K562 (cell line): ENCODE measurements at regions not wholly inside any gene's neighbourhood (a gene's known extent, or its start where the extent isn't known, plus 50 kb on each side); places are given as distances from the start of the nearest gene placed in this dataset.

ENCODE experiments used
- ATAC-seq: fragments of 200-7000 bp; cut with Tn5 transposase; 3 replicates; pipeline ENCODE4 v1.9.1; 2020; ENCODE audit warnings: moderate library complexity
- BruUV-seq: library from RNA; stranded (reverse); fragments of 400-500 nt; replicated peaks from 2 replicates; lab custom pipeline; 2021; lab: Mats Ljungman, UMichigan
- CTCF ChIA-PET: fragments of 300-600 bp; formaldehyde crosslinking; extraction: SDS; loops from one replicate; lab custom pipeline; 2021; ENCODE audit warnings: low intra/inter-chr PET ratio; lab: Yijun Ruan, JAX
- POLR2A ChIA-PET: fragments of 300-600, 350-650 bp; sonication (Branson Sonifier 250); formaldehyde crosslinking; extraction: SDS; loops from one replicate; lab custom pipeline; 2021; ENCODE audit warnings: antibody characterized with exemption, inconsistent platforms; lab: Yijun Ruan, JAX
- DNase-seq, 4 experiments: peaks; one replicate each; pipeline versions ENCODE4 v3.0.0 to v3.0.0-alpha.2; 2011 to 2018; ENCODE audit warnings: low spot score in 3 of 4, mixed read lengths in 3 of 4; ENCODE audit errors: extremely low read depth in 1 of 4
- FAIRE-seq: peaks from 2 replicates; lab custom pipeline; 2011; peaks lifted over from hg19 to GRCh38; lab: Jason Lieb, UNC
- H2AFZ ChIP-seq: 2 replicates; pipeline ENCODE4 v1.6.0; 2011; ENCODE audit warnings: low read depth, low read length, control low read depth, inconsistent platforms
- H3K27ac ChIP-seq: fragments of 200-600 bp; 3 replicates; pipeline ENCODE4 v1.8.0; 2011; ENCODE audit warnings: low read depth, mild to moderate bottlenecking, control low read depth, inconsistent platforms, low read length, moderate library complexity, mixed read lengths; ENCODE audit errors: extremely low read depth
- H3K27me3 ChIP-seq, 2 experiments: fragments of 300-600 bp in 1 of 2; 2 replicates in 1 of 2; 3 replicates in 1 of 2; pipeline versions ENCODE4 v1.6.0 to v1.8.0; 2011; ENCODE audit warnings: inconsistent platforms in 2 of 2, low read length in 2 of 2, mild to moderate bottlenecking in 1 of 2, mixed read lengths in 1 of 2, moderate library complexity in 1 of 2; ENCODE audit not compliant: control insufficient read depth in 2 of 2, insufficient read depth in 2 of 2
- H3K36me3 ChIP-seq: fragments of 300-600 bp; 3 replicates; pipeline ENCODE4 v1.8.0; 2011; ENCODE audit warnings: mild to moderate bottlenecking, low read length, inconsistent platforms; ENCODE audit not compliant: control insufficient read depth, insufficient read depth
- H3K4me1 ChIP-seq, 2 experiments: fragments of 200-600 bp in 1 of 2; replicated peaks in 1 of 2; 2 replicates in 1 of 2; 3 replicates in 1 of 2; pipeline versions ENCODE4 v1.5.1 to v1.8.0; 2011; ENCODE audit warnings: inconsistent platforms in 2 of 2, low read length in 2 of 2, mild to moderate bottlenecking in 1 of 2, mixed read lengths in 1 of 2, moderate library complexity in 1 of 2; ENCODE audit not compliant: control insufficient read depth in 2 of 2, insufficient read depth in 2 of 2
- H3K4me2 ChIP-seq: 2 replicates; pipeline ENCODE4 v1.6.1; 2011; ENCODE audit warnings: low read length, control low read depth, inconsistent platforms, mixed read lengths; ENCODE audit not compliant: insufficient read depth
- H3K4me3 ChIP-seq: fragments of 200-600 bp; sonication (generic), shearing (Covaris generic); 2 replicates; pipeline ENCODE4 v1.5.1; 2016; ENCODE audit warnings: control low read depth, inconsistent platforms
- H3K79me2 ChIP-seq: fragments of 200-600 bp; 3 replicates; pipeline ENCODE4 v1.8.0; 2011; ENCODE audit warnings: low read length, inconsistent platforms; ENCODE audit not compliant: control insufficient read depth, insufficient read depth
- H3K9ac ChIP-seq, 2 experiments: 2 replicates each; pipeline versions ENCODE4 v1.6.0 to v1.6.1; 2011; ENCODE audit warnings: low read depth in 2 of 2, low read length in 2 of 2, control low read depth in 1 of 2, inconsistent platforms in 1 of 2, mild to moderate bottlenecking in 1 of 2, mixed read lengths in 1 of 2; ENCODE audit not compliant: insufficient read depth in 1 of 2
- H3K9me1 ChIP-seq: one replicate; pipeline ENCODE4 v1.6.0; 2011; ENCODE audit warnings: inconsistent platforms, mild to moderate bottlenecking, low read length, moderate library complexity; ENCODE audit not compliant: control insufficient read depth, insufficient read depth
- H3K9me3 ChIP-seq: replicated peaks from 2 replicates; pipeline ENCODE4 v1.5.1; 2011; ENCODE audit warnings: low read depth, low read length, inconsistent platforms; ENCODE audit not compliant: control insufficient read depth, insufficient read depth
- H4K20me1 ChIP-seq: replicated peaks from 2 replicates; pipeline ENCODE4 v1.6.1; 2011; ENCODE audit warnings: low read length, inconsistent platforms, mixed read lengths; ENCODE audit not compliant: control insufficient read depth, insufficient read depth
- C11orf30 ChIP-seq: fragments of 450-650 bp; IDR thresholded peaks from 2 replicates; pipeline ENCODE4 v1.6.1; 2016; ENCODE audit warnings: low read depth, mild to moderate bottlenecking
- CAMTA2 ChIP-seq: fragments of 250-450 bp; sonication (Bioruptor Pico); conservative IDR thresholded peaks from 2 replicates; pipeline ENCODE4 v1.5.1; 2022
- ELF4 ChIP-seq: fragments of 450-650 bp; formaldehyde crosslinking; IDR thresholded peaks from 2 replicates; pipeline ENCODE4 v1.4.0; 2022; ENCODE audit warnings: missing genetic modification characterization
- MAFG ChIP-seq: fragments of 450-650 bp; conservative IDR thresholded peaks from 2 replicates; pipeline ENCODE4 v1.6.1; 2016; ENCODE audit warnings: missing genetic modification characterization, missing compliant biosample characterization
- MEF2D ChIP-seq: conservative IDR thresholded peaks from 2 replicates; pipeline ENCODE4 v1.6.1; 2016; ENCODE audit warnings: low read depth, missing genetic modification characterization, missing compliant biosample characterization
- TEAD1 ChIP-seq, 2 experiments: fragments of 450-650 bp in 1 of 2; sonication (generic) in 1 of 2; formaldehyde crosslinking; IDR thresholded peaks; 2 replicates each; pipeline versions ENCODE4 v1.4.0 to v1.8.0; 2020 to 2022; ENCODE audit warnings: mild to moderate bottlenecking in 2 of 2, missing genetic modification reagents in 1 of 2
- ZBTB26 ChIP-seq: fragments of 450-650 bp; formaldehyde crosslinking; IDR thresholded peaks from 2 replicates; pipeline ENCODE4 v1.4.0; 2022; ENCODE audit warnings: missing genetic modification characterization
- ZNF511 ChIP-seq: sonication (generic); formaldehyde crosslinking; IDR thresholded peaks from 2 replicates; pipeline ENCODE4 v1.8.0; 2022; ENCODE audit warnings: mild to moderate bottlenecking, missing genetic modification reagents
- WGBS: fragments of 100-300 bp; shearing (Covaris generic); methylation state at CpG from one replicate; pipeline ENCODE4 v1.1.6; 2016; ENCODE audit warnings: low coverage, mixed read lengths; ENCODE audit not compliant: insufficient coverage; ENCODE audit errors: missing lambda C conversion rate; 5-methylcytosine and 5-hydroxymethylcytosine counted together
- in situ Hi-C: fragments of 300-500 bp; cut with MboI; formaldehyde crosslinking; loops from 4 replicates; pipeline ENCODE4 v1.15.0; 2018; ENCODE audit warnings: inconsistent platforms, mixed read lengths
- intact Hi-C: fragments of 100-400 bp; cut with micrococcal nuclease; formaldehyde crosslinking; loops from 2 replicates; pipeline ENCODE4 v1.14.2; 2022
- TF ChIP-seq, protein P1 (sequence below): IDR thresholded peaks from 3 replicates; pipeline ENCODE4 v1.6.1; 2011; ENCODE audit warnings: borderline replicate concordance, mild to moderate bottlenecking, moderate library complexity; ENCODE audit not compliant: insufficient read length; ENCODE audit errors: extremely low read depth
- TF ChIP-seq, protein P2 (sequence below): fragments of 250-450 bp; sonication (Bioruptor Pico); IDR thresholded peaks from 2 replicates; pipeline ENCODE4 v1.5.0; 2020; ENCODE audit warnings: mild to moderate bottlenecking
- TF ChIP-seq, protein P3 (sequence below), 2 experiments: fragments of 450-650 bp in 1 of 2; sonication (generic) in 1 of 2; formaldehyde crosslinking in 1 of 2; IDR thresholded peaks in 1 of 2; conservative IDR thresholded peaks in 1 of 2; 2 replicates each; pipeline versions ENCODE4 v1.6.1 to v1.8.1; 2016 to 2023; ENCODE audit warnings: mild to moderate bottlenecking in 2 of 2, moderate library complexity in 2 of 2, inconsistent platforms in 1 of 2, missing genetic modification reagents in 1 of 2
- TF ChIP-seq, protein P4 (sequence below): fragments of 450-650 bp; IDR thresholded peaks from one replicate; pipeline ENCODE4 v1.6.1; 2018; ENCODE audit warnings: mild to moderate bottlenecking, moderate library complexity; ENCODE audit not compliant: partially characterized antibody

DNA sequence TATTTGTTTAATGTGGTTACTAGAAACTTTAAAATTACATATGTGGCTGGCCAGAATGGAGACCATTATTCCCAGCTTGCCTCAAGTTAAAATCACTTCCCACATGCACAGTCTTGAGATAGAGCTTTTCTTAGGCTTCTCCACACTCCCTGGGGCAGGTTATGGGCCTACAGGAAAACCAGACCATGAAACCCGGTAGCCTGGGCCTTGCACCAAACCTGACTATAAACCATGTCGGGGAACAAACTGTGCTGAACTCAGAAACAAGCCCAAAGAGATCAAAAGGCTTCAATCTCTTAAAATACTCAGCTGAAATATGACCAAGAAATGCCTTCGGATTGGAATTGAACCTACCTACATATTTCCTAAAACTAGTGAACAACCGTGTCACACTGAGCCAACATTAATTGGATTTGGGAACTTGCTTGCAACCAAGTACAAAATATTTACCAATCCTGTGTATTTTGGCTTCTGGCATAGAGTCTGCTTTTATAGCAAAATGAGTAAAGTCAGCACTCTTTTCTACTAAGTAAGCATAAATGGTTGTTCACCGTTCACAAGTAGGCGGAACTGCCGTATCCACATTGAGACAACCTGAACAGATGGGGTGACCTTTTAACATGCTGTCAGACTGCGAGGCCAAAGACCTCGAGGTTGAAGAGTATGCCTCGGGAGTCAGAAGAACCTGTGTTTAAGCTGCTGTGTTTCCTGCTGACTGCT, 199.5 kb downstream of the FAM76B start:
- intact Hi-C loops = loop anchor here (10.0 kb wide), 1 partner anchor 115 kb away; no protein-coding TSS in a partner anchor
- Histone ChIP-seq H4K20me1 (no peaks in the 10 kb centered on the region), H3K9me1 (no peaks in the 10 kb centered on the region), H3K9me3 (no peaks in the 10 kb centered on the region), H3K79me2 (no peaks in the 10 kb centered on the region), H3K4me3 (no peak overlapping the region), H3K27me3 (no peaks in the 10 kb centered on the region; a peak in 1 of 5 replicates), H2AFZ (peak overlapping the region; percentile 15; the same call in 1 of the 2 replicates), H3K27ac (no peak overlapping the region), H3K9ac (no peak overlapping the region), H3K4me1 (no peaks in the 10 kb centered on the region), H3K4me2 (no peak overlapping the region), H3K36me3 (no peaks in the 10 kb centered on the region)
- 32% methylated on average over 10 of the region's 10 CpGs for WGBS
- BruUV-seq = no TSS peak
- ATAC-seq = no peak
- ChIA-PET POLR2A (interaction anchor here (2.5 kb wide), 1 partner anchor 13 kb away, joined by 6 read pairs; no protein-coding TSS in a partner anchor), CTCF (no interaction called here)
- no peak for DNase-seq
- FAIRE-seq = no peak
- in situ Hi-C loops = no loop called here
- peak; percentile 40; the same call in 1 of the 2 replicates for TF ChIP-seq MAFG (tag)
- TF ChIP-seq, protein P1, sequence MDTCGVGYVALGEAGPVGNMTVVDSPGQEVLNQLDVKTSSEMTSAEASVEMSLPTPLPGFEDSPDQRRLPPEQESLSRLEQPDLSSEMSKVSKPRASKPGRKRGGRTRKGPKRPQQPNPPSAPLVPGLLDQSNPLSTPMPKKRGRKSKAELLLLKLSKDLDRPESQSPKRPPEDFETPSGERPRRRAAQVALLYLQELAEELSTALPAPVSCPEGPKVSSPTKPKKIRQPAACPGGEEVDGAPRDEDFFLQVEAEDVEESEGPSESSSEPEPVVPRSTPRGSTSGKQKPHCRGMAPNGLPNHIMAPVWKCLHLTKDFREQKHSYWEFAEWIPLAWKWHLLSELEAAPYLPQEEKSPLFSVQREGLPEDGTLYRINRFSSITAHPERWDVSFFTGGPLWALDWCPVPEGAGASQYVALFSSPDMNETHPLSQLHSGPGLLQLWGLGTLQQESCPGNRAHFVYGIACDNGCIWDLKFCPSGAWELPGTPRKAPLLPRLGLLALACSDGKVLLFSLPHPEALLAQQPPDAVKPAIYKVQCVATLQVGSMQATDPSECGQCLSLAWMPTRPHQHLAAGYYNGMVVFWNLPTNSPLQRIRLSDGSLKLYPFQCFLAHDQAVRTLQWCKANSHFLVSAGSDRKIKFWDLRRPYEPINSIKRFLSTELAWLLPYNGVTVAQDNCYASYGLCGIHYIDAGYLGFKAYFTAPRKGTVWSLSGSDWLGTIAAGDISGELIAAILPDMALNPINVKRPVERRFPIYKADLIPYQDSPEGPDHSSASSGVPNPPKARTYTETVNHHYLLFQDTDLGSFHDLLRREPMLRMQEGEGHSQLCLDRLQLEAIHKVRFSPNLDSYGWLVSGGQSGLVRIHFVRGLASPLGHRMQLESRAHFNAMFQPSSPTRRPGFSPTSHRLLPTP = no peak
- TF ChIP-seq ZNF511 (CRISPR knock-in tag) = no peak
- TF ChIP-seq, protein P2, sequence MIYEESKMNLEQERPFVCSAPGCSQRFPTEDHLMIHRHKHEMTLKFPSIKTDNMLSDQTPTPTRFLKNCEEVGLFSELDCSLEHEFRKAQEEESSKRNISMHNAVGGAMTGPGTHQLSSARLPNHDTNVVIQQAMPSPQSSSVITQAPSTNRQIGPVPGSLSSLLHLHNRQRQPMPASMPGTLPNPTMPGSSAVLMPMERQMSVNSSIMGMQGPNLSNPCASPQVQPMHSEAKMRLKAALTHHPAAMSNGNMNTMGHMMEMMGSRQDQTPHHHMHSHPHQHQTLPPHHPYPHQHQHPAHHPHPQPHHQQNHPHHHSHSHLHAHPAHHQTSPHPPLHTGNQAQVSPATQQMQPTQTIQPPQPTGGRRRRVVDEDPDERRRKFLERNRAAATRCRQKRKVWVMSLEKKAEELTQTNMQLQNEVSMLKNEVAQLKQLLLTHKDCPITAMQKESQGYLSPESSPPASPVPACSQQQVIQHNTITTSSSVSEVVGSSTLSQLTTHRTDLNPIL (CRISPR knock-in tag) = no peak
- TF ChIP-seq MEF2D (tag) = no peak
- TF ChIP-seq ZBTB26 (CRISPR knock-in tag) = no peak
- TF ChIP-seq, protein P3, sequence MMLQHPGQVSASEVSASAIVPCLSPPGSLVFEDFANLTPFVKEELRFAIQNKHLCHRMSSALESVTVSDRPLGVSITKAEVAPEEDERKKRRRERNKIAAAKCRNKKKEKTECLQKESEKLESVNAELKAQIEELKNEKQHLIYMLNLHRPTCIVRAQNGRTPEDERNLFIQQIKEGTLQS (IDR thresholded peaks at IDR 0.05) = no peak
- TF ChIP-seq, protein P3 (CRISPR knock-in tag; conservative IDR thresholded peaks at IDR 0.05) = no peak
- TF ChIP-seq, protein P4, sequence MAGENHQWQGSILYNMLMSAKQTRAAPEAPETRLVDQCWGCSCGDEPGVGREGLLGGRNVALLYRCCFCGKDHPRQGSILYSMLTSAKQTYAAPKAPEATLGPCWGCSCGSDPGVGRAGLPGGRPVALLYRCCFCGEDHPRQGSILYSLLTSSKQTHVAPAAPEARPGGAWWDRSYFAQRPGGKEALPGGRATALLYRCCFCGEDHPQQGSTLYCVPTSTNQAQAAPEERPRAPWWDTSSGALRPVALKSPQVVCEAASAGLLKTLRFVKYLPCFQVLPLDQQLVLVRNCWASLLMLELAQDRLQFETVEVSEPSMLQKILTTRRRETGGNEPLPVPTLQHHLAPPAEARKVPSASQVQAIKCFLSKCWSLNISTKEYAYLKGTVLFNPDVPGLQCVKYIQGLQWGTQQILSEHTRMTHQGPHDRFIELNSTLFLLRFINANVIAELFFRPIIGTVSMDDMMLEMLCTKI = no peak
- no peak for TF ChIP-seq CAMTA2
- TF ChIP-seq TEAD1 (CRISPR knock-in tag; IDR thresholded peaks at IDR 0.05) = no peak
- peak; percentile 54; the same call in 1 of the 2 replicates for TF ChIP-seq C11orf30
- TF ChIP-seq ELF4 (CRISPR knock-in tag) = no peak
